ENCODE measurements at regions not wholly inside any gene's neighbourhood (a gene's known extent, or its start where the extent isn't known, plus 50 kb on each side); places are given as distances from the start of the nearest gene placed in this dataset.

DNA sequence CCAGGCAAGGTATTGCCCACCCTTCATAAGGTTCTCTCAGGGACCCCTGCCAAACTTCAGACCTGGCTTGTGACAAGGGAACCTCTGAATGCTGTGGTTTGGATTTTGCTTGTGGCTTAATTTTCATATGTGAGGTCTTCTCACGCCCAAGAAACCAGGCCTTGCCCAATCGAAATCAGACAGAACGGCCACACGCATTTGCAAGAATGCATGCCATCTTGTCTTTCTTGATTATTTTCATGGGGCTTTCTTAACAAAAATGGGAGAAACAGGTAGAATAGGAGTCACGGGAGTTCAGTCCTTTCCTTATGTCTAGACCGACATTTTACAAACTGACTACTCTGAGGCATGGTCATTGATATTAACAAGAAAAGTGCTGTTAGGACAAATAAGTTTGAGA lies 170.2 kb upstream of the PAPPA start:
- H3K27me3 ChIP-seq (replicated peaks; ENCODE audit: insufficient read depth), result no peaks in the 10 kb centered on the region
- intact Hi-C loops (cut with DNase I), result no loop called here
- H3K36me3 ChIP-seq, result no peaks in the 10 kb centered on the region
- H3K4me1 ChIP-seq (replicated peaks), result no peaks in the 10 kb centered on the region
- H3K9me3 ChIP-seq, result no peaks in the 10 kb centered on the region
- no peak overlapping the region for H3K4me3 ChIP-seq
- H3K27ac ChIP-seq, result no peak overlapping the region
- 95% methylated on average over 6 of the region's 6 CpGs for WGBS
- TF ChIP-seq POLR2A (IDR thresholded peaks at IDR 0.05) (no peak), POLR2AphosphoS5 (IDR thresholded peaks at IDR 0.05) (no peak)
- TF ChIP-seq, protein P1, sequence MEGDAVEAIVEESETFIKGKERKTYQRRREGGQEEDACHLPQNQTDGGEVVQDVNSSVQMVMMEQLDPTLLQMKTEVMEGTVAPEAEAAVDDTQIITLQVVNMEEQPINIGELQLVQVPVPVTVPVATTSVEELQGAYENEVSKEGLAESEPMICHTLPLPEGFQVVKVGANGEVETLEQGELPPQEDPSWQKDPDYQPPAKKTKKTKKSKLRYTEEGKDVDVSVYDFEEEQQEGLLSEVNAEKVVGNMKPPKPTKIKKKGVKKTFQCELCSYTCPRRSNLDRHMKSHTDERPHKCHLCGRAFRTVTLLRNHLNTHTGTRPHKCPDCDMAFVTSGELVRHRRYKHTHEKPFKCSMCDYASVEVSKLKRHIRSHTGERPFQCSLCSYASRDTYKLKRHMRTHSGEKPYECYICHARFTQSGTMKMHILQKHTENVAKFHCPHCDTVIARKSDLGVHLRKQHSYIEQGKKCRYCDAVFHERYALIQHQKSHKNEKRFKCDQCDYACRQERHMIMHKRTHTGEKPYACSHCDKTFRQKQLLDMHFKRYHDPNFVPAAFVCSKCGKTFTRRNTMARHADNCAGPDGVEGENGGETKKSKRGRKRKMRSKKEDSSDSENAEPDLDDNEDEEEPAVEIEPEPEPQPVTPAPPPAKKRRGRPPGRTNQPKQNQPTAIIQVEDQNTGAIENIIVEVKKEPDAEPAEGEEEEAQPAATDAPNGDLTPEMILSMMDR (IDR thresholded peaks at IDR 0.05), result no peak
- no peak for DNase-seq (ENCODE audit: low spot score)

DNA sequence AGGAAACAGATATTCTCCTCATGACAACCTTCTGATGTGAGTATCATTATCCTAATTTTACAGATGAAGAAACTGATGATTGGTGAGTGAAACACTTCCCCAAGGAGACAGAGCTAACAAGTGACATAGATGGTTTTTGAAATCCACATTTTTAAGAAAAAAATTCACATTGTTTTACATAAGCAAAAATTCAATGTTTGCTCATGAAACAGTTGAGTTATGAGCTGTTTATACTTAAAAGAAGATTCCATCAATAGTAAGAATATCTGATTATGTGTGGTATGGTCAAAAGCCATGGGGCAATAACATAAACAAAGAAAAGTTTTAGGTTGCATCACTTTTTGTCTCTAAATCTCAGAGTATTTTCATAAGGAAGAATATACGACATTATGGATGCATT lies 167.9 kb upstream of the PAPPA start:
- Histone ChIP-seq H3K27ac (no peak overlapping the region), H3K27me3 (replicated peaks; ENCODE audit: insufficient read depth) (no peaks in the 10 kb centered on the region), H3K4me3 (no peak overlapping the region), H3K4me1 (replicated peaks) (no peaks in the 10 kb centered on the region), H3K9me3 (no peaks in the 10 kb centered on the region), H3K36me3 (no peaks in the 10 kb centered on the region)
- no peak for DNase-seq (ENCODE audit: low spot score)
- intact Hi-C loops (cut with DNase I), result no loop called here
- TF ChIP-seq, protein P1 (IDR thresholded peaks at IDR 0.05), result no peak
- no peak for TF ChIP-seq POLR2A (IDR thresholded peaks at IDR 0.05)
- no peak for TF ChIP-seq POLR2AphosphoS5 (IDR thresholded peaks at IDR 0.05)
- 91% methylated on average over 1 of the region's 1 CpG for WGBS

DNA sequence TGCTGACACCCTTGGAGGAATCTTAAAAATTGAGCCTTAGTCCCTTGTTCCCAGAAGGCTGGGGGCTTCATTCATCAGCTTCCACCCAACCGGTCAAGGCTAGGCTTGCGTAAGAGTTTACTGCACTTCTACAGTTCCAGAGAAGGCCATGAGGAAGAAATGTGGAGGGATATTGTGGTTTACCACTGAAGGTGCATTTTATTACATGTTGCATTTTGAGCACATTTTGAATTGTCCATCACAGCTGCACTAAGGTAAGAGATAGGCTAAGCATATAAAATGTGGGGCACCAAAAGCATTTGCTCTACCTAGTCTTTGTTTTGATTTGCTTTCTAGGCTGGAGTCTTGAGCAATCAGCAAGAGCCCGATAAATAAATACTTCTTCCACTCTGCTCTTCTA lies 167.1 kb upstream of the PAPPA start:
- Histone ChIP-seq H3K4me1 (replicated peaks) (no peaks in the 10 kb centered on the region), H3K36me3 (no peaks in the 10 kb centered on the region), H3K4me3 (no peak overlapping the region), H3K9me3 (no peaks in the 10 kb centered on the region), H3K27ac (no peak overlapping the region), H3K27me3 (replicated peaks; ENCODE audit: insufficient read depth) (no peaks in the 10 kb centered on the region)
- WGBS, result 93% methylated on average over 3 of the region's 3 CpGs
- intact Hi-C loops (cut with DNase I), result no loop called here
- no peak for DNase-seq (ENCODE audit: low spot score)
- TF ChIP-seq, protein P1 (IDR thresholded peaks at IDR 0.05), result no peak
- TF ChIP-seq POLR2A (IDR thresholded peaks at IDR 0.05) (no peak), POLR2AphosphoS5 (IDR thresholded peaks at IDR 0.05) (no peak)

DNA sequence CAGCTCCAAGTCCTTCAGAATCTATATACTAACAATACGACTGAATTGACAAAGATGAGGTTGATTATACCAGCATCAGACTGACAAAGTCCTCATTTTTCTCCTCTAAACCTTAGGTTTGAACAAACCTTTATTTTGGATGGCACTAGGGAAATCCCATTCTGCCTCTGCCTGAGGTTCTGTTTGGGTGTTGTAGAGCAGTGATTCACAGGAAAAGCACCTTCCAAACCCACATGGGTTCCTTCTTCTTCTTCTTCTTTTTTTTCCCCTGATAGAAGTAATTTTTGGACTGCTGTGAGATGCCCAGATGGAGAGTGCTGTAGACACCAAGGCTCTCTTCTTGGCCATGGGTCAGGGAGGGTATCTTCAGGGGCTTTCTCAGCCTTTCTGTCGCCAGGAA lies 164.9 kb upstream of the PAPPA start:
- TF ChIP-seq POLR2AphosphoS5 (IDR thresholded peaks at IDR 0.05) (no peak), POLR2A (IDR thresholded peaks at IDR 0.05) (no peak)
- TF ChIP-seq, protein P1 (IDR thresholded peaks at IDR 0.05), result no peak
- H3K36me3 ChIP-seq, result no peaks in the 10 kb centered on the region
- intact Hi-C loops (cut with DNase I), result no loop called here
- no peak for DNase-seq (ENCODE audit: low spot score)
- 94% methylated on average over 2 of the region's 2 CpGs for WGBS
- no peak overlapping the region for H3K27ac ChIP-seq
- no peaks in the 10 kb centered on the region for H3K4me1 ChIP-seq (replicated peaks)
- H3K9me3 ChIP-seq, result no peaks in the 10 kb centered on the region
- no peak overlapping the region for H3K4me3 ChIP-seq
- no peaks in the 10 kb centered on the region for H3K27me3 ChIP-seq (replicated peaks; ENCODE audit: insufficient read depth)

DNA sequence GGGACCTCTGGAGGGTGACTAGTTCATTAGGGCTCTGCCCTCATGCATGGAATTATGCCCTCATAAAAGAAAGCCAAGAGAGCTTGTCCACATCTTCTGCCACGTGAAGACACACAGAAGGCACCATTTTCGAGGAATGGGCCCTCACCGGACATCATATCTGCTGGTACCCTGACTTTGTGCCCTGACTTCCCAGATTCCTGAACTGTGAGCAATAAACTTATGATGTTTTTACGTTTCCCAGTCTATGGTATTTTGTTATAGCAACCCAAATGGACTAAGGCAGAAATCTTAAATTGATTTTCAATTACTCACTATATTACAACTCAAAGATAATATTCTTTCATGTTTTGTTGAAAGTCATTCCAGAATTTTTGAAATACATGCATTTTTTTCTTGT lies 163.8 kb upstream of the PAPPA start:
- 85% methylated on average over 4 of the region's 4 CpGs for WGBS
- Histone ChIP-seq H3K9me3 (no peaks in the 10 kb centered on the region), H3K4me1 (replicated peaks) (no peaks in the 10 kb centered on the region), H3K4me3 (no peak overlapping the region), H3K27me3 (replicated peaks; ENCODE audit: insufficient read depth) (no peaks in the 10 kb centered on the region), H3K27ac (no peak overlapping the region), H3K36me3 (no peaks in the 10 kb centered on the region)
- TF ChIP-seq POLR2A (IDR thresholded peaks at IDR 0.05) (no peak), POLR2AphosphoS5 (IDR thresholded peaks at IDR 0.05) (no peak)
- TF ChIP-seq, protein P1 (IDR thresholded peaks at IDR 0.05), result no peak
- DNase-seq (ENCODE audit: low spot score), result no peak
- intact Hi-C loops (cut with DNase I), result no loop called here

Measured in prostate gland (tissue), 2 donors.